Caco-2 (cell line): ENCODE measurements at regions not wholly inside any gene's neighbourhood (a gene's known extent, or its start where the extent isn't known, plus 50 kb on each side); places are given as distances from the start of the nearest gene placed in this dataset.

Source experiments
- BruUV-seq: library from RNA; stranded (reverse); fragments of 400-500 nt; replicated peaks from 2 replicates; lab custom pipeline; 2021; lab: Mats Ljungman, UMichigan
- CTCF ChIA-PET: fragments of 300-600 bp; sonication (Branson Sonifier 250); formaldehyde crosslinking; loops from one replicate; lab custom pipeline; 2022; ENCODE audit warnings: antibody characterized with exemption; lab: Charles Lee
- POLR2A ChIA-PET: fragments of 300-600 bp; sonication (Branson Sonifier 250); formaldehyde crosslinking; loops from one replicate; lab custom pipeline; 2022; ENCODE audit warnings: antibody characterized with exemption; lab: Charles Lee
- DNase-seq, 2 experiments: peaks; one replicate each; pipeline versions ENCODE4 v3.0.0 to v3.0.0-alpha.2; 2020 to 2022
- H3K27me3 ChIP-seq: replicated peaks from 2 replicates; pipeline ENCODE4 v1.6.0; 2011; ENCODE audit warnings: low read length; ENCODE audit not compliant: control insufficient read depth, insufficient read depth
- H3K36me3 ChIP-seq: 2 replicates; pipeline ENCODE4 v1.5.1; 2011; ENCODE audit warnings: low read length; ENCODE audit not compliant: control insufficient read depth, insufficient read depth
- H3K4me1 ChIP-seq: fragments of 250-450 bp; sonication (Bioruptor Pico); 2 replicates; pipeline ENCODE4 v1.5.1; 2020; ENCODE audit warnings: mild to moderate bottlenecking
- H3K4me3 ChIP-seq: 2 replicates; pipeline ENCODE4 v1.5.1; 2011; ENCODE audit warnings: low read depth, mild to moderate bottlenecking, control low read depth, low read length
- H3K9me3 ChIP-seq: fragments of 250-450 bp; sonication (Bioruptor Pico); 2 replicates; pipeline ENCODE4 v1.5.1; 2020; ENCODE audit warnings: mild to moderate bottlenecking, moderate library complexity
- H3K27ac Mint-ChIP-seq: one replicate; pipeline ENCODE4 v1.8.0; 2022; ENCODE audit warnings: mixed read lengths; ENCODE audit not compliant: unreplicated experiment
- H3K27me3 Mint-ChIP-seq: one replicate; pipeline ENCODE4 v1.8.0; 2022; ENCODE audit warnings: mixed read lengths; ENCODE audit not compliant: insufficient read depth, unreplicated experiment
- H3K36me3 Mint-ChIP-seq: one replicate; pipeline ENCODE4 v1.8.0; 2022; ENCODE audit warnings: mild to moderate bottlenecking, mixed read lengths; ENCODE audit not compliant: insufficient read depth, unreplicated experiment
- H3K4me1 Mint-ChIP-seq: one replicate; pipeline ENCODE4 v1.8.0; 2022; ENCODE audit warnings: low read depth, mixed read lengths; ENCODE audit not compliant: unreplicated experiment
- H3K4me3 Mint-ChIP-seq: one replicate; pipeline ENCODE4 v1.8.0; 2022; ENCODE audit warnings: mild to moderate bottlenecking, moderate library complexity, mixed read lengths; ENCODE audit not compliant: unreplicated experiment
- H3K9me3 Mint-ChIP-seq: one replicate; pipeline ENCODE4 v1.8.0; 2022; ENCODE audit warnings: mixed read lengths; ENCODE audit not compliant: unreplicated experiment
- CTCF ChIP-seq, 2 experiments: fragments of 200-600 bp in 1 of 2; IDR thresholded peaks; 1 replicate in 1 of 2; 2 replicates in 1 of 2; pipeline versions ENCODE4 v1.5.1 to v1.8.0; 2011 to 2022; ENCODE audit warnings: antibody characterized with exemption in 1 of 2, control low read depth in 1 of 2, inconsistent platforms in 1 of 2, low read depth in 1 of 2, low read length in 1 of 2, mild to moderate bottlenecking in 1 of 2, moderate library complexity in 1 of 2; ENCODE audit not compliant: insufficient read depth in 1 of 2, severe bottlenecking in 1 of 2, unreplicated experiment in 1 of 2
- intact Hi-C: fragments of 100-400 bp; cut with micrococcal nuclease; formaldehyde crosslinking; loops from one replicate; pipeline ENCODE4 v1.10.0; 2022; ENCODE audit not compliant: unreplicated experiment

GRCh38 chr21:20661246-20661645 lies 337.0 kb upstream of the NCAM2 start:
- H3K36me3 Mint-ChIP-seq: no peaks in the 10 kb centered on the region
- no TSS peak for BruUV-seq
- H3K4me3 Mint-ChIP-seq: no peak overlapping the region
- H3K27ac Mint-ChIP-seq: no peak overlapping the region
- Histone ChIP-seq H3K27me3 (no peaks in the 10 kb centered on the region), H3K4me3 (no peak overlapping the region), H3K4me1 (no peaks in the 10 kb centered on the region), H3K36me3 (no peaks in the 10 kb centered on the region), H3K9me3 (0 out of 2 replicates have a peak, but pooled peaks cover 4% of the 10 kb centered on the region)
- intact Hi-C loops: no loop called here
- no peak for DNase-seq
- no peaks in the 10 kb centered on the region for H3K27me3 Mint-ChIP-seq
- TF ChIP-seq CTCF (IDR thresholded peaks at IDR 0.05; ENCODE audit: insufficient read depth in 1 of 2, low read depth in 1 of 2, low read length in 1 of 2, severe bottlenecking in 1 of 2, unreplicated experiment in 1 of 2): no peak
- ChIA-PET CTCF (no interaction called here), POLR2A (no interaction called here)
- no peaks in the 10 kb centered on the region for H3K4me1 Mint-ChIP-seq
- no peaks in the 10 kb centered on the region for H3K9me3 Mint-ChIP-seq

- Mint-ChIP-seq H3K9me3 (no peaks in the 10 kb centered on the region), H3K27me3 (no peaks in the 10 kb centered on the region), H3K27ac (no peak overlapping the region), H3K36me3 (no peaks in the 10 kb centered on the region), H3K4me3 (no peak overlapping the region), H3K4me1 (no peaks in the 10 kb centered on the region)
- no peaks in the 10 kb centered on the region for H3K36me3 ChIP-seq
- DNase-seq: no peak
- ChIA-PET POLR2A (no interaction called here), CTCF (no interaction called here)
- BruUV-seq: no TSS peak
- H3K27me3 ChIP-seq: no peaks in the 10 kb centered on the region
- no peaks in the 10 kb centered on the region for H3K9me3 ChIP-seq
- no peak overlapping the region for H3K4me3 ChIP-seq
- TF ChIP-seq CTCF (IDR thresholded peaks at IDR 0.05; ENCODE audit: insufficient read depth in 1 of 2, low read depth in 1 of 2, low read length in 1 of 2, severe bottlenecking in 1 of 2, unreplicated experiment in 1 of 2): no peak
- intact Hi-C loops: no loop called here
- no peaks in the 10 kb centered on the region for H3K4me1 ChIP-seq
Measured at GRCh38 chr21:20661745-20662422, 336.3 kb upstream of the NCAM2 start.

- no peak overlapping the region for H3K4me3 ChIP-seq
- no peaks in the 10 kb centered on the region for H3K36me3 Mint-ChIP-seq
- H3K36me3 ChIP-seq: no peaks in the 10 kb centered on the region
- no peaks in the 10 kb centered on the region for H3K4me1 ChIP-seq
- DNase-seq: no peak
- H3K27ac Mint-ChIP-seq: no peak overlapping the region
- no TSS peak for BruUV-seq
- H3K4me3 Mint-ChIP-seq: no peak overlapping the region
- no peak for TF ChIP-seq CTCF (IDR thresholded peaks at IDR 0.05; ENCODE audit: insufficient read depth in 1 of 2, low read depth in 1 of 2, low read length in 1 of 2, severe bottlenecking in 1 of 2, unreplicated experiment in 1 of 2)
- no peaks in the 10 kb centered on the region for H3K9me3 ChIP-seq
- intact Hi-C loops: no loop called here
- CTCF ChIA-PET: no interaction called here
- H3K27me3 ChIP-seq: no peaks in the 10 kb centered on the region
- no peaks in the 10 kb centered on the region for H3K4me1 Mint-ChIP-seq
- POLR2A ChIA-PET: no interaction called here
- no peaks in the 10 kb centered on the region for H3K27me3 Mint-ChIP-seq
- H3K9me3 Mint-ChIP-seq: no peaks in the 10 kb centered on the region
Measured at GRCh38 chr21:20662514-20662913, 335.7 kb upstream of the NCAM2 start.
